WTC11 (cell line): ENCODE measurements at regions not wholly inside any gene's neighbourhood (a gene's known extent, or its start where the extent isn't known, plus 50 kb on each side); places are given as distances from the start of the nearest gene placed in this dataset.

Experiments used
- ATAC-seq: fragments of 200-7000 bp; cut with Tn5 transposase; 2 replicates; pipeline ENCODE4 v1.10.0; 2021; ENCODE audit warnings: mild to moderate bottlenecking, moderate library complexity
- CTCF ChIA-PET: fragments of 300-600 bp; sonication (Branson Sonifier 250); formaldehyde crosslinking; loops from one replicate; lab custom pipeline; 2021; ENCODE audit warnings: antibody characterized with exemption; lab: Charles Lee
- POLR2A ChIA-PET: fragments of 350-600 bp; sonication (Branson Sonifier 250); formaldehyde crosslinking; loops from one replicate; lab custom pipeline; 2021; ENCODE audit warnings: antibody characterized with exemption; lab: Charles Lee
- DNase-seq: peaks from one replicate; pipeline ENCODE4 v3.0.0; 2021; ENCODE audit warnings: low spot score
- H3K27ac Mint-ChIP-seq: 2 replicates; pipeline ENCODE4 v1.8.0; 2021; ENCODE audit warnings: mixed read lengths
- H3K27me3 Mint-ChIP-seq: 2 replicates; pipeline ENCODE4 v1.8.0; 2021; ENCODE audit warnings: low read depth, mild to moderate bottlenecking, moderate library complexity, mixed read lengths
- H3K36me3 Mint-ChIP-seq: 2 replicates; pipeline ENCODE4 v1.8.0; 2021; ENCODE audit warnings: mixed read lengths
- H3K4me1 Mint-ChIP-seq: 2 replicates; pipeline ENCODE4 v1.8.0; 2022; ENCODE audit warnings: mixed read lengths
- H3K4me3 Mint-ChIP-seq: 2 replicates; pipeline ENCODE4 v1.8.0; 2021; ENCODE audit warnings: mild to moderate bottlenecking, moderate library complexity, mixed read lengths
- H3K9me3 Mint-ChIP-seq: 2 replicates; pipeline ENCODE4 v1.8.0; 2021; ENCODE audit warnings: mixed read lengths
- AFF4 ChIP-seq: sonication (generic); formaldehyde crosslinking; IDR thresholded peaks from 2 replicates; pipeline ENCODE4 v1.8.1; 2023; ENCODE audit warnings: mild to moderate bottlenecking, missing genetic modification reagents, borderline replicate concordance
- CBFB ChIP-seq: sonication (generic); formaldehyde crosslinking; IDR thresholded peaks from 2 replicates; pipeline ENCODE4 v1.8.1; 2022; ENCODE audit warnings: mild to moderate bottlenecking, low read depth, missing genetic modification reagents
- CREM ChIP-seq: sonication (generic); formaldehyde crosslinking; IDR thresholded peaks from 2 replicates; pipeline ENCODE4 v1.8.1; 2022; ENCODE audit warnings: mild to moderate bottlenecking, missing genetic modification reagents, moderate library complexity
- ESRRA ChIP-seq: sonication (generic); formaldehyde crosslinking; IDR thresholded peaks from 2 replicates; pipeline ENCODE4 v1.8.1; 2022; ENCODE audit warnings: mild to moderate bottlenecking, missing genetic modification reagents, borderline replicate concordance
- ETV6 ChIP-seq: sonication (generic); formaldehyde crosslinking; IDR thresholded peaks from 2 replicates; pipeline ENCODE4 v1.8.1; 2022; ENCODE audit warnings: mild to moderate bottlenecking, missing genetic modification reagents
- FOXK1 ChIP-seq: sonication (generic); formaldehyde crosslinking; IDR thresholded peaks from 2 replicates; pipeline ENCODE4 v1.8.0; 2022; ENCODE audit warnings: mild to moderate bottlenecking, moderate library complexity, missing genetic modification reagents
- JAZF1 ChIP-seq: fragments of 250-450 bp; sonication (Bioruptor Pico); IDR thresholded peaks from 2 replicates; pipeline ENCODE4 v1.9.0; 2021; ENCODE audit warnings: moderate library complexity, mild to moderate bottlenecking, inconsistent platforms
- RELA ChIP-seq: sonication (generic); formaldehyde crosslinking; IDR thresholded peaks from 2 replicates; pipeline ENCODE4 v1.8.1; 2022; ENCODE audit warnings: missing genetic modification reagents, mild to moderate bottlenecking, borderline replicate concordance
- SMAD3 ChIP-seq: sonication (generic); formaldehyde crosslinking; IDR thresholded peaks from 2 replicates; pipeline ENCODE4 v1.8.0; 2022; ENCODE audit warnings: missing genetic modification reagents, mild to moderate bottlenecking, borderline replicate concordance
- STAT6 ChIP-seq: sonication (generic); formaldehyde crosslinking; conservative IDR thresholded peaks from 2 replicates; pipeline ENCODE4 v1.8.1; 2023; ENCODE audit warnings: mild to moderate bottlenecking, low read depth, missing genetic modification reagents, moderate library complexity
- TP53 ChIP-seq: sonication (generic); formaldehyde crosslinking; IDR thresholded peaks from 2 replicates; pipeline ENCODE4 v1.8.1; 2023; ENCODE audit warnings: mild to moderate bottlenecking, missing genetic modification reagents
- ZNF121 ChIP-seq: sonication (generic); formaldehyde crosslinking; IDR thresholded peaks from 2 replicates; pipeline ENCODE4 v1.8.0; 2023; ENCODE audit warnings: missing genetic modification reagents
- ZNF232 ChIP-seq: sonication (generic); formaldehyde crosslinking; IDR thresholded peaks from 2 replicates; pipeline ENCODE4 v1.8.0; 2022; ENCODE audit warnings: mild to moderate bottlenecking, missing genetic modification reagents
- ZNF263 ChIP-seq: sonication (generic); formaldehyde crosslinking; IDR thresholded peaks from 2 replicates; pipeline ENCODE4 v1.8.1; 2022; ENCODE audit warnings: low read depth, mild to moderate bottlenecking, moderate library complexity, missing genetic modification reagents
- ZNF317 ChIP-seq: sonication (generic); formaldehyde crosslinking; IDR thresholded peaks from 2 replicates; pipeline ENCODE4 v1.8.1; 2023; ENCODE audit warnings: low read depth, mild to moderate bottlenecking, moderate library complexity, missing genetic modification reagents, borderline replicate concordance
- ZNF532 ChIP-seq: fragments of 250-450 bp; sonication (Bioruptor Pico); IDR thresholded peaks from 2 replicates; pipeline ENCODE4 v1.9.0; 2021; ENCODE audit warnings: mild to moderate bottlenecking, borderline replicate concordance
- TF ChIP-seq, protein P1 (sequence below): sonication (generic); formaldehyde crosslinking; IDR thresholded peaks from 2 replicates; pipeline ENCODE4 v1.8.0; 2022; ENCODE audit warnings: mild to moderate bottlenecking, missing genetic modification reagents
- TF ChIP-seq, protein P2 (sequence below): sonication (generic); formaldehyde crosslinking; IDR thresholded peaks from 2 replicates; pipeline ENCODE4 v1.8.0; 2023; ENCODE audit warnings: missing genetic modification reagents, mild to moderate bottlenecking, borderline replicate concordance
- TF ChIP-seq, protein P3 (sequence below): sonication (generic); formaldehyde crosslinking; IDR thresholded peaks from 2 replicates; pipeline ENCODE4 v1.8.1; 2022; ENCODE audit warnings: low read depth, missing genetic modification reagents, borderline replicate concordance

- no peaks in the 10 kb centered on the region; the same call in 1 of the 2 replicates for H3K27me3 Mint-ChIP-seq
- H3K4me1 Mint-ChIP-seq, result peaks cover 17% of the 10 kb centered on the region
- H3K4me3 Mint-ChIP-seq, result no peak overlapping the region
- H3K36me3 Mint-ChIP-seq, result peaks cover 14% of the 10 kb centered on the region
- ChIA-PET CTCF (no interaction called here), POLR2A (interaction anchor here (0.6 kb wide), 1 partner anchor 921 kb away, joined by 3 read pairs; no protein-coding TSS in a partner anchor)
- ATAC-seq (no peak; the same call in 1 of the 2 replicates), DNase-seq (no peak)
- no peak overlapping the region for H3K27ac Mint-ChIP-seq
- peaks cover 24% of the 10 kb centered on the region for H3K9me3 Mint-ChIP-seq
- TF ChIP-seq JAZF1 (no peak), TP53 (CRISPR knock-in tag) (no peak), ZNF263 (no peak), RELA (CRISPR knock-in tag) (no peak), CBFB (CRISPR knock-in tag) (no peak), CREM (CRISPR knock-in tag) (no peak), ETV6 (no peak), STAT6 (CRISPR knock-in tag) (no peak), FOXK1 (CRISPR knock-in tag) (no peak), AFF4 (CRISPR knock-in tag) (no peak), ZNF532 (CRISPR knock-in tag) (no peak), ZNF232 (CRISPR knock-in tag) (no peak), SMAD3 (CRISPR knock-in tag) (no peak), ESRRA (CRISPR knock-in tag) (no peak), ZNF317 (no peak), ZNF121 (CRISPR knock-in tag) (no peak)
- TF ChIP-seq, protein P1, sequence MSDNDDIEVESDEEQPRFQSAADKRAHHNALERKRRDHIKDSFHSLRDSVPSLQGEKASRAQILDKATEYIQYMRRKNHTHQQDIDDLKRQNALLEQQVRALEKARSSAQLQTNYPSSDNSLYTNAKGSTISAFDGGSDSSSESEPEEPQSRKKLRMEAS (CRISPR knock-in tag), result no peak
- TF ChIP-seq, protein P2, sequence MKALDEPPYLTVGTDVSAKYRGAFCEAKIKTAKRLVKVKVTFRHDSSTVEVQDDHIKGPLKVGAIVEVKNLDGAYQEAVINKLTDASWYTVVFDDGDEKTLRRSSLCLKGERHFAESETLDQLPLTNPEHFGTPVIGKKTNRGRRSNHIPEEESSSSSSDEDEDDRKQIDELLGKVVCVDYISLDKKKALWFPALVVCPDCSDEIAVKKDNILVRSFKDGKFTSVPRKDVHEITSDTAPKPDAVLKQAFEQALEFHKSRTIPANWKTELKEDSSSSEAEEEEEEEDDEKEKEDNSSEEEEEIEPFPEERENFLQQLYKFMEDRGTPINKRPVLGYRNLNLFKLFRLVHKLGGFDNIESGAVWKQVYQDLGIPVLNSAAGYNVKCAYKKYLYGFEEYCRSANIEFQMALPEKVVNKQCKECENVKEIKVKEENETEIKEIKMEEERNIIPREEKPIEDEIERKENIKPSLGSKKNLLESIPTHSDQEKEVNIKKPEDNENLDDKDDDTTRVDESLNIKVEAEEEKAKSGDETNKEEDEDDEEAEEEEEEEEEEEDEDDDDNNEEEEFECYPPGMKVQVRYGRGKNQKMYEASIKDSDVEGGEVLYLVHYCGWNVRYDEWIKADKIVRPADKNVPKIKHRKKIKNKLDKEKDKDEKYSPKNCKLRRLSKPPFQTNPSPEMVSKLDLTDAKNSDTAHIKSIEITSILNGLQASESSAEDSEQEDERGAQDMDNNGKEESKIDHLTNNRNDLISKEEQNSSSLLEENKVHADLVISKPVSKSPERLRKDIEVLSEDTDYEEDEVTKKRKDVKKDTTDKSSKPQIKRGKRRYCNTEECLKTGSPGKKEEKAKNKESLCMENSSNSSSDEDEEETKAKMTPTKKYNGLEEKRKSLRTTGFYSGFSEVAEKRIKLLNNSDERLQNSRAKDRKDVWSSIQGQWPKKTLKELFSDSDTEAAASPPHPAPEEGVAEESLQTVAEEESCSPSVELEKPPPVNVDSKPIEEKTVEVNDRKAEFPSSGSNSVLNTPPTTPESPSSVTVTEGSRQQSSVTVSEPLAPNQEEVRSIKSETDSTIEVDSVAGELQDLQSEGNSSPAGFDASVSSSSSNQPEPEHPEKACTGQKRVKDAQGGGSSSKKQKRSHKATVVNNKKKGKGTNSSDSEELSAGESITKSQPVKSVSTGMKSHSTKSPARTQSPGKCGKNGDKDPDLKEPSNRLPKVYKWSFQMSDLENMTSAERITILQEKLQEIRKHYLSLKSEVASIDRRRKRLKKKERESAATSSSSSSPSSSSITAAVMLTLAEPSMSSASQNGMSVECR (CRISPR knock-in tag), result no peak
- TF ChIP-seq, protein P3, sequence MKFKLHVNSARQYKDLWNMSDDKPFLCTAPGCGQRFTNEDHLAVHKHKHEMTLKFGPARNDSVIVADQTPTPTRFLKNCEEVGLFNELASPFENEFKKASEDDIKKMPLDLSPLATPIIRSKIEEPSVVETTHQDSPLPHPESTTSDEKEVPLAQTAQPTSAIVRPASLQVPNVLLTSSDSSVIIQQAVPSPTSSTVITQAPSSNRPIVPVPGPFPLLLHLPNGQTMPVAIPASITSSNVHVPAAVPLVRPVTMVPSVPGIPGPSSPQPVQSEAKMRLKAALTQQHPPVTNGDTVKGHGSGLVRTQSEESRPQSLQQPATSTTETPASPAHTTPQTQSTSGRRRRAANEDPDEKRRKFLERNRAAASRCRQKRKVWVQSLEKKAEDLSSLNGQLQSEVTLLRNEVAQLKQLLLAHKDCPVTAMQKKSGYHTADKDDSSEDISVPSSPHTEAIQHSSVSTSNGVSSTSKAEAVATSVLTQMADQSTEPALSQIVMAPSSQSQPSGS (CRISPR knock-in tag), result no peak
Measured at GRCh38 chr14:28407031-28407825, 359.4 kb upstream of the FOXG1 start.
